SIG-M5 treated with dmso at 0.1 percent for 504 hours (cell line): ENCODE measurements at regions not wholly inside any gene's neighbourhood (a gene's known extent, or its start where the extent isn't known, plus 50 kb on each side); places are given as distances from the start of the nearest gene placed in this dataset.

Source experiments
- DNase-seq: peaks from one replicate; lab custom pipeline; 2025; ENCODE audit not compliant: unreplicated experiment; lab: John Stamatoyannopoulos, UW

DNA sequence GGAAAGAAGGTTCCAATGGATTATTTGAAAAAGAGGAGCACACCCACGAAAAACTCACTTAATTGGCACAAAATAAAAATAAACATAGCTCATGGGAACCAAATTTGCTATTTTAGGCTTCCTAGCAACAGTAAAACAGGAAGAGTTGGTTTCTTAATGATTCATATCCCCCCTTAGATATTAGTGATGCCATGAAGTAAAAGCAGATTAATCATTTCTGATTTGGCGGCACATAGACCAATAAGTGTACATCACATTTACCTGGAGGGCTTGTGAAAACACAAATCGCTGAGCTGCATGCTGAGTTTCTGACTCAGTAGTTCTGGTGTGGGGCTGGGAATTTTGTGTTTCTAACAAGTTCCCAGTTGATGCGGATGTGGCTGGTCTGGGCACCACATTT, 260.4 kb downstream of the SLC4A3 start:
- DNase-seq = no peak

DNA sequence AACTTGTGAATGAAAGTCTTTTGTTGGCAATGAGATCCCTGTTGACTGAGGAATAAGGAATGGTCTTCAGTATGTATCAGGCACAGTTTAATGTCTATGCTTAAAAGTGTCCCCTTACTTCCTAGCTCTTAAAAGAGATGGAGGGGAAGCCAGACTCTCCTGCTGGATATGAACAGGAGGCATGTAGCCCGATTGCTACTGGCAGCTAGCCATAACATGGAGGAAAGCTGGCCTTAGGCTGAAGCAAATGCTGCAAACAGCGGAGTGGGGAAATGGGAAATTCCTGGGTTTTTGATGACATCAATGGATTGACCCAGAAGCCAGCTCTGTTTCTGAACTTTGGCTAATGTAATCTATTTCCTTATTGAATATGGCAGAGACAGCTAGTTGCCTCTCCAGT, 266.1 kb downstream of the SLC4A3 start:
- DNase-seq = no peak

DNA sequence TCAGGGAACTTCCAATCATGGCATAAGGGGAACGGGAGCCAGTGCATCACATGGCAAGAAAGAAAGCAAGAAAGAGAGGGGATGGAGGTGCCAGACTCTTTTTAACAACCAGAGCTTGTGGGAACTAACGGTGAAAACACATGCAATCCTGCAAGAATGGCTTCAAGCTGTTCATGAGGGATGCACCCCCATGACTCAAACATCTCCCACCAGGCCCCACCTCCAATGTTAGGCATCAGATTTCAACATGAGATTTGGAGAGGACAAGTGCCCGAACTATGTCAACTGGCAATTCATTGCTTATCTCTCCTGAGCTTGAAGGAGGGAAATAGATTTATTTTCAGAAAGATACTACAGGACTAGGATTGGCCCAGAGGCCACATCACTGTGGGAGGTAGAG, 270.0 kb downstream of the SLC4A3 start:
- DNase-seq = no peak

DNA sequence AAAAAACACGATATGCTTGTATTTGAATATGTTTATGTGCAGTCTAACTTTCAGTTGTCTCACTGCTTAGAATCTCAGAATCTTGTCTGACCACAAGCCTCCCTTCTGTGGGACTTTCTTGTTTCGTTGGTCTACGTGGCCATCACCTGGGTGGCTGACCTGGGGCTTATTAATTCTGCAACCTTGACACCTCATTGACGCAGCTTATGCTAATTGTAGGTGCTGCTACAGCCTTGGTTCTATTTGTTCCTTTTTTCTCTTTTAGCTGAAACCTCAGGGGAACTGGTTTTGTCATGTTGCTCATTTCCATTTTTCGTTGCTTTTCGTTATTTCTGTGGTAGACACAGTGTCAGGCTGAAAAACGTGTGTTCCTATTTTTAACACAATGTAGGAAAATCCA, 273.7 kb downstream of the SLC4A3 start:
- DNase-seq = no peak

DNA sequence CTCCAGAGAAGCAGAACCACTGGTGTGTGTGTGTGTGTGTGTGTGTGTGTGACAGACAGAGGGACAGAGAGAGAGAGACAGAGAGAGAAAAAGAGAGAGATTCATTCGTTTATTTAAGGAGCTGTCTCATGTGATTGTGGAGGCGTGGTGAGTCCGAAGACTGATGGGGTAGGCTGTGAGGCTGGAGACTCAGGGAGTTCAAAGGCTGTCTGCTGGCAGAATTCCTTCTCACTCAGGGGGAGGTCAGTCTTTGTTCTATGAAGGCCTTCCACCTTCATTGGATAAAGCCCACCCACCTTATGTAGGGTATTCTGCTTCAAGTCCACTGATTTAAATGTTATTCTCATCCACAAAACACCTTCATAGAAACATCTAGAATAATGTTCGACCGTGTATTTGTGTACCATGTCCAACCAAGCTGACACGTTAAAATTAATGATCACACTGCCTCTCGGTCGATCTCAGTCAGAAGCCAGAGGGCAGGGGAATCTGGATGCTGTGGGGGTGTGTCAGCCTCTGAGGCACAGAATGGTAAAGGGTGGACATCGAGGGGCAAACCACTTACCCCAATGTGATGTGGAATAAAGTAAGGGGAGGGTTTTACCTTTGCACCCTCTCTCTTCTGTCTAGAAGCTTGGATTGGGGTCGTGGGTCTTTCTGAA, 275.6 kb downstream of the SLC4A3 start:
- DNase-seq = no peak

DNA sequence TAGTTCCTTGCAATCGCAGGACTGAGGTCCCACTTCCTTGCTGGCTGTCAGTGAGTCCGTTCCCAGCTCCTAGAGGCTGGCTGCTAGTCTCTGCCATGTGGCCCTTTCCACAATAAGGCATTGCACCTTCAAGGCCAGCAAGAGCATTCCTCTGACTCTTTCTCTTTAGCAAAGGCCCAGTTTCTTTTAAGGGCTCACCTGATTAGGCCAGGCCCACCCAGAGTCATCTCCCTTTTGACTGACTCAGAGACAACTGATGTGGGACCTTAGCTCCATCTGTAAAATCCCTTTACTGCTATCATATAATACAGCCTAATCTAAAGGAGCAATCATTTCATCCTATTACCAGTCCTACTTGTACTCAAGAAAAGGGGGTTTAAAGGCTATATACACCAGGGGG, 278.2 kb downstream of the SLC4A3 start:
- DNase-seq = no peak

DNA sequence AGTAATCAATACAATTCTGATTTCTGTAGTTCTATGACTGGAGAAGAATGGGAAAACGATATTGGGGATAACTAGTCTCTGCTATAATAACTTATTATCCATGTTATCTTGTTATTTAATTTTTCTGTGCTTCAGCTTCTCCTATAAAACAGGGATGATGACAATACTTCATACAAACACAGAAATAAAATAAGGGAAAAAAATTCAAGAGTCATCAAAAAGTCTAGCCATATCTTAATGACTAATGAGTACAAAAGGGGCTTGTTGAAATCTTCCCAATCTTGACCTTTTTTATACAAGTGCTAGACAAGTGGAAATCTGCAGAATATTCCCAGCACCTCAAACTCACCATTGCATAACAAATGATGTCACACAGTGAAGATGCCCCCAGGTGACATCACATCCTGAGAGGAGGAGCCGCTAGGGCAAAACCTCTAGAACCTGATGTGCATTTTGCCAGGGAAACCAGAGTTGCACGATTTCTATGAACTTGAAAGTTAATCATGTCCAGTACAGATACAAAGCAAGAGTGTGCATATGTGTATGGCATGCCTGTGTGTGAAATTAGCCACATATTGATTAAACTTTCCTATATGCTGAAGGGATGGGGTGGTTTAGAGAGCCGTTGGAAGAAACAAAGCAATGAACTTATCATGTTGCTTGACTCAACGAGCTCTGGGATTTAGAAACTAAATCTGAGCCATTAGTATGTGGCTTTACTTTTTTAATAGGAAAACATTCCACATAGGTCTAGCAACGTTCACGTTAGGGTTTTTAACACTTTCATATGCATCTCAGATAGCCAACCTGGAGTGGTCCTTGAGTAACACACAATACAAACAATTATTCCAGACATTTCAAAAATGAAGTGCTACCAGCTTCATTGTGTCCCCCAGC, 278.9 kb downstream of the SLC4A3 start:
- no peak for DNase-seq

DNA sequence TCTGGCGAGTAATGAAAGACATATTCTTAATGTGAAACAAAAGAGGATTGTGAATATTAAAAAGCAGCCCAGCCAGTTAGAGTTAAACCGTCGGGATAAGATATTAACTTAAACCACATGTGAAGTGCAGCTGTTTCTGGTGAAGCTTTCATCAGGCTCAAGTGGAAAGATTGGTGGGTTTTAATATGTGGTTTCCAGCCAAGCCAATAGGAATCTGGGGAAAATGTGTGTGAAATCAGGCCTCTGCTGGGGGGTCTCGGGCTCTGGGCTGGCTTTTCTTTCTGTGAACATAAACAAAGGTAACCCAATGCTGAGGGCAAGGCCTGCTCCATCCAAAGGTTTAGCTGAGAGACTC, 279.6 kb downstream of the SLC4A3 start:
- no peak for DNase-seq

DNA sequence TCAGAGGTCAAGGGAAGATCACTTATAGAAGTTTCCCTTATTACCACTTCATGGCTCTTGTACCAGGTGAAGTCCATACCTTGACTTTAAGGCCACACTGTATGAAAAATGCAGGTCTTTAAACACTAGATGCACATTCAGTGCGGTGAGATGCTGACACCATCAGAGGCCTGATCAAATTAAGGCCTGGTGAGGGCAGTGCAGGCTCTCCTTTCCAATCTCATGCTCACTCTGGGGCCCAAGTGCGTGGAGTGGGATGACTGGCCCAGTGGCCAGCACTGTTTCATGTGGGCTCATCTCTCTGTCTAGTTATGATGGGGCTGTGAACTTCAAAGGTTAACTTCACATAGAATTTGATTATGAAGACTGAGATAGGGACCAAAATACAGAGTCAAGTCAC, 281.1 kb downstream of the SLC4A3 start:
- no peak for DNase-seq

DNA sequence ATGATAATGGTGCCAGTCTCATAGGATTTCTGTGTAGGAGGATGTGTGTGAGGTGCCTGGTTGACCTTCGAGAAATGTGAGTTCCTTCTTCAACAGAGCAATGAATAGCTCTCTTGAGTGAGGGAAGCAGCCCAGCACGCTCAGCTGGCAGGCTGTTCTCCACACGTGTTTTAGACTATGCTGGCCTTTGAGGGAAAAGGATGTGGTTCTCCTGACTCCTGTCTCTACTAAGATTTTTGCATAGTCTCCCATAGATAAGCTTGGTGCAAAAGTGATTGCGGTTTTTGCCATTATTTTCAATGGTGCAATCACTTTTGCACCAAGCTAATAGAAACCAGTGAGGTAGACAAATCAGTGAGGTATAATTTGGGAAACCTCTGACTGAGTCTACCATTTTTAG, 284.1 kb downstream of the SLC4A3 start:
- DNase-seq = no peak

DNA sequence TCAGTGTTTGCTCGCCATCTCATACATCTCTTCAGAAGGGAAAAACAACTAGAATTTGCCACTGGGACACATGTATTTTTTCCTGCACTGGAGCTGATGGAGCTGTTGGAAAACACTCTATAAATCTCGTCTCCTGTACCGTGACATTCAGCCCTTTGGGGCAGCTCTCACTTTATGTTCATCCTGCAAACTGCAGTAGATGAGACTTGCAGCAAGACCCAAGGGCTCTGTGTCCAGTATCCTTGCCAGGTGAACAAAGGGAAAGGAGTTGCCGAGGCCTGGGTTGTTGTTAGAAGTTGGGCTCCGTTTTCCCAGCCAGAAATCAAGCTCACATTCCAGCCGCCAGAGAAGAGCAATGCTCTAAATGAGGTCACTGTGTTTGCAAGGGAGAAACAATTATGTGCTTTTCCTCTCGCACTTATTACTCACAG, 285.1 kb downstream of the SLC4A3 start:
- no peak for DNase-seq

DNA sequence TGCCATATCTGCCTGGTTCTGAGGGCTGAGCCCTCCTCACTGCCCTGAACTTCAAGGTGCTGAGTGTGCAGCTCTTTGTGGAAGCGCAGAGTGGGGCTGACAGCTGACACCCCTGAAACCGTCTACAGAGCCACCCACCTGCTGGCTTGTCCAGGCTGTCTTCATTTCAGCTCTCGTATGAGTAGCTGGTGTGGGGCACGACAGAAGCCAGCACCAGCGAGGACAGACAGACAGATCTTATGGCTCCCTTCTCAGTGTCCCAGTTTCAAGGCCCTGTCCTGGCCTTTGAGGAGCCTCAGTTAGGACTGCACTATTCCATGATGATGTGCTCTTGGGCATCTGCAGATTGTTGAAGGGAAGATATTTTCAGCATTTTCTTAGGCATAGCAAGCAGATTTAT, 287.1 kb downstream of the SLC4A3 start:
- no peak for DNase-seq

DNA sequence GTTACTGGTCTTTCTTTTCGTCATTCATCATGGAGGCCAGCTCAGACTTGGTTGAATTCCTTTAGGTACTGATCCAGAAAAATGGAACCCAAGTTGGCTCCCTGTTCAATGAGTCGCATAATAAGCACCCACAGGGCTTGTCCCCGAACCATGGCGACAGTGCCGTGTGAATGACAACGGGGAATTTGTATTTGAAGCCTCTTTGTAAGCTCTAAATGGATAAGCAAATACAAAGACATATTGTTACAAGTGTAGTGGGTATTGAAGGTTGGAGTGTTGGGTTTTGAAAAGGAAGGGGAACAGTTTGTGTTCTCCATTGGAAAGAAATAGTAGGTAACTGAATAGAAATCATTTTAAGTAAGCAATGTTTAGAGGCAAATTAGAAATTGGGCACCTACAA, 288.9 kb downstream of the SLC4A3 start:
- no peak for DNase-seq

DNA sequence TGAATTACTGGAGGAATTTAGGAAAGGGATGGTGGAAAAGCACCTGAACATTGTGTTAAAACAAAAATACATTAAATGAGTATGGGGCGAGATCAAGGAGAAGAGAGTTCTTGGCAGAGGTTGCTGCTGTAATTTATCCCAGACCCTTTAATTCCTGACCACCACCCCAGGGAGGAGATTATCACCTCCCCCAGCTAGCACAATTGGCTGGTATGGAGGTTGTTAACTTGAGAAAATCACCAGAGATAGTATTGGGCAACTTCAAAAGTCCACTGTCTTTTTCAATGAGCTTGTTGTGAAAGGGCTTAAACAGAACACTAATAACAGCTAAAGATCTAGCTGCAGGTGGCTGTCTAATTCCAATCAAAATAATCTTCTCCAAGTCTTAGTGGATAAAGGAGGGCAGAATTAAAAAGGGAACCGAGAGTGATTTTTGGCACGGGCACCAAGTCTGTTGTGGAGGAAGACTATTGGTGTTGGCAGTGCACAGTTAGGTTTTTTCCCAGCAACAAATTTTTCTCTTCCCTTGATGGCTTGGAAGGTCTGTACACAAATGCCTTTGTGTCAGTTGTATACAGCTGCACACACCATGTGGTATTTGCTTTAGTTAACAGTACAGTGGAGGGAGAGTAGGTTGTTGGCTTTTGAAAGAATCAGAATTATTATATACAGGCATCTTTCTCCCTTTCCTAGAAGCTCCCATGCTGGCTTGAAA, 289.5 kb downstream of the SLC4A3 start:
- DNase-seq = no peak

DNA sequence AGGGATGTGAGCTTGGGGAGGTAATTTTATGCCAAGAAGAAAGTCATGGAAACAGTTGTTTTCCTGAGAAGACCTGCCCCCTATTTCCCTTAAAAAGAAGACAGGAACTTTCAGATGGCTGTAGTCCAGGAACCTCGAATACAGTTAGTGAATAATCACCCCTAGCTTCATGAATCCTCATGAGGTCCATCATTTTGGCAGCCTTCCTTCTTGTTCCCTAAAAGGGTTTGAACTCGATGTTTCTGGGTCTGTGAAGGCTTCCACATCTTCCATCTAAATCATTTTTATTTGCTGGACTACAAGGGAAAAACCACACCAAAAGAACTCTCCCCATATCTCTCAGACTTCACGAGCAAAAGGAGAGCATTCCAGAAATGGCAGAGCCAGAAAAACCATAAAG, 290.8 kb downstream of the SLC4A3 start:
- no peak for DNase-seq

DNA sequence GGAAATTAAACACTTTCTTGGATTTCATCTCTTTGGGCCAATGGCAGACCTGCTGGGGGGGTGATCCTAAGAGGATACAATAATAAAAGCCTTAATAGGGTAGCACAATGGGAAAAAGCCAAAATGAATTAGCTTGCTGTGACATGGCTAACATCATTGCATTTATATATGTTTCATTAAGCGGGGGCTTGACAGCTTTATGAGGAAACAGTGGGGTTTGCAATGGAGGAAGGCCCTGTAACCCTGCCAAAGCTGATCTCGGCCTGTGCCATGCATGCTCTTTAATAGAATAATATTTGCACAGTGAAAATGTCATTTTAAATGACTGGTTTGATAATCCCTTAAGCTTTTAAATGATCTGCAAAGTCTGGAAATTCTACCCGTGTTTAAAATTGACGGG, 291.5 kb downstream of the SLC4A3 start:
- no peak for DNase-seq

DNA sequence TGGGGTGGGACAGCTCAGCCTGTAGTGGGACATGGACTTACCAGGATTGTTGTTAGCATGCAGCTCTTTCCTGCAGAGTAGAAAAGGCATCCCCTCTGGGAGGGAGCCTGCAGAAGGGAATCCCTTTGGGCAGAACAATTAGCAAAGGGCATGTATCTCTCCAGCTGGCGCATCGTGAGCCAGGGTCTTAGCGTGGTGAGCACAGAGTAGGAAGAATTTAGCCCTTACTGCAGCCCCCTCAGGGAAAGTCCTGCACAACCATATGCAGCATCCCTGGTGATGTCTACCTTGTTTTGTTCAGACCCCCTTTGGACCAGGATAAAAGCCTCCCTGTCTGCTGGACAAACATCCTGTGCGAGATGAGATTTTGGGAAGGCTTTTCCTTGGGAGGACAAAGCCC, 292.1 kb downstream of the SLC4A3 start:
- DNase-seq = no peak

DNA sequence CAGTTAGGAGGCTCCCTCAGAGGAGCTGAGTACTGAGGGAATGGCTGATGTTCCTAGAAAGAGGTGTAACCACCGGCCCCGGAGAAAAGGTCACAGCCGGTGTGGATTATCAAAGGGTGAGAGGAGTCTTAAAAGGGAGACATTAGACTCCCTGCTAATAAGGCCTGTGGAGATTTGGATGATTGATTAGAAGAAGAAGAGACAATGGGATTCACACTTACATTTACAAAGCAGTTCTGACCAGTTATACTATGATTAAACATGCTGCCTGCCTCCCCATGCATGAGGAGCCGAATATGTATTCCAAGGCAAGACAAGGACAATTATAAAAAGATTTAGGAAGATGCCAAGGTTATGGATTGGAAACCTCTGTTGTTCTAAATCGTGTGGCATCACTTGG, 302.4 kb downstream of the SLC4A3 start:
- DNase-seq = no peak

DNA sequence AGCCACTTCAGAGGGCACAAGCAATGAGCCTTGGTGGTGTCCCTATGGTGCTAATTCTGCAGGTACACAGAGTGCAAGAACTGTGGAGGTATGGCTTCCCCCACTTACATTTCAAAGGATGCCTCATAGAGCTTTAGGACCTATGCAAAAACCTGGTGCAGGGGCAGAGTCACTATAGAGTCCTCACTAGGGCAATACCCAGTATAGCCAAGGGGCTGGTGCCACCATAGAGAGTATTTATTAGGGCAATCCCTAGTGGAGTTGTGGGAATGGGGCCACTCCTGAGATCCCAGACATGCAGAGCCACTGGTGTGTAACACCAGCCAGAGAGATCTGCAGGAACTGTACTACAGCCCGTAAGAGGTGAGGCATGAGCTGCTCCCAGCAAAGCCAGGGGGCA, 312.2 kb downstream of the SLC4A3 start:
- DNase-seq = no peak

DNA sequence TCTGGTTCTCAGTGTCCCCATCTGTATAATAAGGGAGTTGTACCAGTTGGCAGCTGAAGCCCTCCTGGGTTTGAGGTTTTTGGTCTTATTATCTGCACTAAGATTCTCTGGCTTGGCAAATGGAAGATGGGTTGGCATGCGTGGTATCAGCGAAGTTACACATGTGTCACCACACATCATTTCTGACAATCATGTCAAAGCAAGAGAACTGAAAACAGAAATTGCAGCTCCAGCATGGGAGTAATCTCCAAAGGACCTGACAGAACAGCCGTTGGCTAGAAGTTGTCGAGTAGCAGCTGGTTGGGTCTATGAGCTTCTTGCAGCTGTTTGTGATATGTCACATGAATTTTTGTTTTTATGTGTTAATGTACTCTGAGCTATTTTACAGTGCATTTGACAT, 317.4 kb downstream of the SLC4A3 start:
- DNase-seq = no peak

DNA sequence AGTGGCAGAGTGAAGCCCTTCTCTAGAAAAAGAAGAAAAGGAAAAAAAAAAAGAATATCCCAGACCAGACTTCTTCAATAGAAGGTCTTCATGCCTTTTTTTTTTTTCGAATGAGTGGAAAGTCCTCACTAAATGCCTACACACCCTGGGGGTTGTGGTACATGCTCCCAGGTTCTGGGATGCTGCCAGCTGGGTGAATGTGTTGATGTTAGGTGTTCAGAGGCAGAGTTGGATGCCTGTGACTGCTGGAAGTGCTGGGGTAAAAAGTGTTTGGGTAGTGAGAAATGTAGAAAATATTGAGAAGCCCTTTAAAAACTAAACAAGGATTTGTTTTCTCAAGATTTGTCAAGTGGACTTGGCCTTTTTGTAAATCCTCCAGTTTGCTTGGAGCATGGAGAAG, 318.6 kb downstream of the SLC4A3 start:
- DNase-seq = no peak

DNA sequence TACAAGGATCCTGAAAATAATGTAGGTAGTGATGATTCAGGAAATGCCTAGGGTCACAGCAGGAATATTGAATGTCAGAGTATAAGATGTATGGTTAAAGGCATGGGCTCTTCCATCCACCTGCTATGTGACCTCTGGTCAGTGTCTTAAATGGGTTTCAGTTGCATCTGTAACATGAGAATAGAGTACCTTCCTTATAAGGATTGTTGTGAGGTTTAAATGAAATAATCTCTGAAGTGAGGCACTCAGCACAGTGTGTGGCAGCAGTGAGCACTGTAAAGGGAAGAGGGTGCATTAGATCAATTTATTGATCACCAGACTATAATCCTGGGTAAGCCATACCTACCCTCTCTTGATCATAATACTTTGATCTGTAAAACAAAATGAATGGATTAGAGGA, 319.1 kb downstream of the SLC4A3 start:
- DNase-seq = no peak
